NCI-H2107 (cell line): ENCODE measurements at regions not wholly inside any gene's neighbourhood (a gene's known extent, or its start where the extent isn't known, plus 50 kb on each side); places are given as distances from the start of the nearest gene placed in this dataset.
"Not testable (repeated sequence)": the region's sequence is repeated elsewhere in the genome, so short reads cannot be mapped to it uniquely, and the experiment has no call there.

Experiments used
- DNase-seq: peaks from one replicate; lab custom pipeline; 2025; lab: John Stamatoyannopoulos, UW

GRCh38 chr1:189646066-189646465, 831.6 kb downstream of the BRINP3 start:
- DNase-seq: no peak

GRCh38 chr1:189654906-189655305, 822.8 kb downstream of the BRINP3 start:
- no peak for DNase-seq

GRCh38 chr1:189656628-189657530, 820.8 kb downstream of the BRINP3 start:
- no peak for DNase-seq

DNA sequence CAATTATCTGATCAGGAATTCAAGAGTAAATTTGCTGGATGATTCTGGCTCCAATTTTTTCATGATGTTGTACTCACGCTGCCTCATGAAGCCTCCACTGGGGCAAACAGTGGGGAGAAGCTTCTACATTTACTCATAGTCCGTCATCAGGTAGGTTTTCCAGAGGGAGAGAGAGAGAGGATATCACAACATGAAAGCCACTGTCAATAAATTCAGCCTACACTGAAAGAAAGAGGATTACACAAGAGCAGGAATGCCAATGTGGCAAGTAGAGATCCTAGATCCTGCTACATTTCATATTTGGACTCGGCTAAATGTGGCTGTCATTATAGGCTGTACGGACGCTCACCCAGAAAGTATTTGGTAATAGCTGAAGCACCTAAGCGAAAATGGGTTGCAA, 819.9 kb downstream of the BRINP3 start:
- DNase-seq: no peak

DNA sequence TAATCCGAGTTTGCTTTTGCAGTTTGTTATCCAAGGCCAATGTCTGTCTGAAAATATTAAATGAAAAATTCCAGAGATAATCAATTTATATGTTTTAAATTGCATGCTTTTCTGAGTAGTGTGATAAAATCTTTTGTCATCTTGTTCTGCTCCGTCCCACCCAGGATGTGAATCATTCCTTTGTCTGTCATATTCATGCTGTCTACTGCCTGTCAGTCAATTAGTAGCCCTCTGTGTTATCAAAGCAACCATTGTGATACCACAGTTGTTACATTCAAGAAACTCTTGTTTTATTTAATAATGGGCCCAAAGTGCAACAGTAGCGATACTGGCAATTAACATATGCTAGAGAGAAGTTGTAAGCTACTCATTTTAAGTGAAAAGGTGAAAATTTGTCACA, 819.3 kb downstream of the BRINP3 start:
- no peak for DNase-seq

GRCh38 chr1:189659731-189660130, 817.9 kb downstream of the BRINP3 start:
- DNase-seq: no peak

DNA sequence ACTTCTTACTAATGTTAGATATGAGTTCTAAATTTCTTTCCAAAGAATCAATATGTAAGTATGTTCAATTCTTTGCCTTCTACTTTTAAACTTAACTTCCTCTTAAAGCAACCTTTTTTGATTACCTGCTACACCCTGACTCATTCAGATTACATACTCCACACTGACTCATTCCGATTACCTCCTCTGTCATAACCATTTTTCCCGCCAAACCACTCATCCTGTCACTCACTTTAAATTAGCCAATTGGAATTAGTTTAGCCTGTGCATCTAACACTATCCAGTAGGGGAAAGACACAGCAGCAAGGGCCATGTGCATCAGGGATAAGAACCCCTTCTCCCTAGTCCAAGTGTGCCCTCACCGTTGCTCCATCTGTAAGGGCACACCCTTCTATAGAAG, 815.5 kb downstream of the BRINP3 start:
- no peak for DNase-seq

DNA sequence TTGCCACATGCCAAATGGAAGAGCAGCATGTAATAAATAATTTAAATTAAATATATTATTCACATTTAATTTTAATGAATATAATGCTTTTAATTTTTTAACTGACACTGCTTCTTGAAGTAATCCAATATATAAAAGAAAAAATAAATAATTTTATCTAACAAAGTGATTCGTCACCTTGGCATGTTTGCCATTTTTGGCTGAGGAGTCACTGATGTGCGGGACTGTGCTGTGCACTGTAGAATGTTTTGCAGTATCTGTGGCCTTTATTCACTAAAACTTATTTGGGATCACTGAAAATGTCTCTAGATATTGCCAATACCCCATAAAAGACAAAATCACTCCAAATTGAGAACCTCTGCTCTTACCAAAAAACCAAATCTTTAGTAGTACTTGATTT, 807.8 kb downstream of the BRINP3 start:
- no peak for DNase-seq

- DNase-seq: peak; percentile 1
These were observed 804.4 kb downstream of the BRINP3 start for GRCh38 chr1:189673217-189673616.

GRCh38 chr1:189675712-189676244, 801.9 kb downstream of the BRINP3 start:
- DNase-seq: no peak

DNA sequence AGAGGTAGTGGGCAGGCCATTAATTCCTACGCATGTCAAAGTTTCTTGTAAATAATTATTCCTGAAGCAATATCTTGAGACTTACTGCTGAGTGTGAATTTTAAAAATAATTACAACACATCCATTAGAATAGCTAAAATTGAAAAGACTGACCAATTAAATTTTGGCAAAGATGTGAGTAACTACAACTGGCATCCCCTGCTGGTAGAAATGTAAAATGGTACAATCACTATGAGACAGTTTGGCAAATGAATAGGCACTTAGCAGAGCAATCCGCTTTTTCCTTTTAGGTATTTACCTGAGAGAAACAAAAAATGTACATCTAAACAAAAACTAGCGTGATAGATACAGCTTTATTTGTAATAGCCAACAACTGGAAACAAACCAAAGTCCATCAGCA, 798.9 kb downstream of the BRINP3 start:
- no peak for DNase-seq

DNA sequence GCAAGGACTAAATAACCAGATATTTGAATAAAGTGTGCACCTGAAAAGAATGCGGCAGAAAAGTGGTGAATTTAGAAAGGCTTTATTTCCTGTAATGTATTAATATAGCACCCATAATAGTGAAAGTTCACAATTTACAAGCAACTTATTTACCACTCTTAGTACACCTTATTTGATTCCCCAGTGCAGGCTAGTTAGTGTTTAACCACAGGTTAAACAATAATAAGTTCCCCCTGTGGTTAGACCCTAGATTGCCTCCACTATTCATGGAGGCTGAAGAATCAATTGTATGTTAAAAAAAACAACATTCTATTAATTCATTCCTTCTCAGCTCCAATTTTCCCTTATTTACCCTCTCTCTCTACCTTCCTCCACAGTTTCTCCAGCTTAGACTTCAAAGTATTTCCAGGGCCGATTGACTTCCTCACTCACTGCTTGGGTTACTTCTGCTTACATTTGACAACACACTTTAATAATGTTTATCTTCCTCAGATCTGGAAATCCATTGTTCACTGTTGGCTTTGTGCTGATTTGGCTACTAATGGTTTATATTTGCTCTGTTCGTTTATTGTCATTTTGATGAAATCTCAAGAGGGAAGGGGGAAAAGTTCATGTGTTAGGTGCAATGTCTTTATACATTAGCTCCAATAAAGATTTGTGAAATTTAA, 796.3 kb downstream of the BRINP3 start:
- DNase-seq: no peak

DNA sequence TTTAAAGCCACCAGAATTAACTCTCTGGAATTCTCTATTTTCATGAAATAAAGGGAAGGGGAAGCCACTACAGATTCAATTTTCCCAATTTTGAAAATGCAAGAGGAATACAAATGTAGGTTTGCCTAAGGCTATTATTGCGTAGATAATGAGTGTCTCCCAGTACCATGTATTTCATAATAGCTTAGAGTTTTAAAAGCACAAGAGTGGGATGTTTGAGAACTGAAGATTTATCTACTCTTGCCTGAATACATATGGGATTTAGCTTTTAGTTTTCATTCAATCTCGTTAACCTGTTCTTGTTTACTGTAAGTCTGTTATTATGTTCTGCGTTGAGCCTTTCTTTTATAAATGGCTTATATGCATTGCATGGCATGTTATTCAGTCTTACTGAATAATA, 795.1 kb downstream of the BRINP3 start:
- DNase-seq: no peak

DNA sequence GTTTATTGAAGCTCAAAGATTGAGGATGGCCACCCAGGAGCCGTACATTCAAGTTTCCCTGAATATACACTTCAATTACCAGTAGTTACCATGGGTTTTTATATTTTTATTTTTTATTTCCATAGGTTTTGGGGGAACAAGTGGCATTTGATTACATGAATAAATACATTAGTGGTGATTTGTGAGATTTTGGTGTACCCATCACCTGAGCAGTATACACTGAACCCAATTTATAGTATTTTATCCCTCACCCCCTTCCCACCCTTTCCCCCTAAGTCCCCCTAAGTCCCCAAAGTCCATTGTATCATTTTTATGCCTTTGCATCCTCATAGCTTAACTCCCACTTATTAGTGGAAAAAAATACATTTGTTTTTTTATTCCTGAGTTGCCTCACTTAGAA, 791.4 kb downstream of the BRINP3 start:
- no peak for DNase-seq

- no peak for DNase-seq
These were observed 784.5 kb downstream of the BRINP3 start for GRCh38 chr1:189693140-189693539.

GRCh38 chr1:189696297-189696696, 781.4 kb downstream of the BRINP3 start:
- DNase-seq: no peak

GRCh38 chr1:189697113-189697512, 780.6 kb downstream of the BRINP3 start:
- no peak for DNase-seq

DNA sequence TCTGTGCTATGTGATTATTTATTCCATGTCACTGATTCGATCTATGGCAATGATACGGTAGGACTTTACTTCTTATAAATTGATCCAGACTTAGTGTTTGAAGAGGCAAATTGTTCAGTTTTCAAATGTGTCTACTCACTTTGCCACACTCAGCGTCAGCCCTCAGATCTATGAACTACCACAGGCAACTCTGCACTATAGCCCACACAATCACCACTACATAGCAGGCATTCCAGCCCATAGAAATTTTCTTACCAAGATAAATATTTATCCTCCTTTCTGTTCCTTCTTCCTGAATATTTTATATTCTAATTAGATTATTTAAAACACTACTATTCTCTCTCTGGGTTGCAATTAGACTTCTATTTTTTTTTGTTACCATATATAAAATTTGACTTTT, 776.1 kb downstream of the BRINP3 start:
- no peak for DNase-seq

- DNase-seq: no peak
These were observed 771.1 kb downstream of the BRINP3 start for GRCh38 chr1:189706594-189706993.

DNA sequence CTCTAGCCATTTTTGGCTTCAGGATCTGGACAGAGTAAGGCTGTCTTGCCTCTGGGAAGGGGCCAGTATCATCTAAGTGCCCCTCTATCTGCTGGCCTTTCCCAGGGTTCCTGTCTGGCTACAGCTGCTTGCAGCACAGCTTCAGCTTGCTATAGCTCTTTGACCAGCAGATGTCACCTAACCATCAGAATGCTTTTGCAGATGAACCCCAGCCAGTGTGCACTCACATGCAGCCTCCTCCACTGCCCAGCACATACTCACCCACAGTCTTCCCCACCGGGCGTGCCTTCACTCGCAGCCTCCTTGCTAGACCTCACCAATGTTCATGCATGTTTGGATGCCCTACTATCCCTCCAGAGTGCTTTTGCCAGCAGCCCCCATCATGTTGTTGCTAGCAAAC, 769.0 kb downstream of the BRINP3 start:
- no peak for DNase-seq

GRCh38 chr1:189718147-189718795, 759.4 kb downstream of the BRINP3 start:
- not testable (repeated sequence) for DNase-seq

DNA sequence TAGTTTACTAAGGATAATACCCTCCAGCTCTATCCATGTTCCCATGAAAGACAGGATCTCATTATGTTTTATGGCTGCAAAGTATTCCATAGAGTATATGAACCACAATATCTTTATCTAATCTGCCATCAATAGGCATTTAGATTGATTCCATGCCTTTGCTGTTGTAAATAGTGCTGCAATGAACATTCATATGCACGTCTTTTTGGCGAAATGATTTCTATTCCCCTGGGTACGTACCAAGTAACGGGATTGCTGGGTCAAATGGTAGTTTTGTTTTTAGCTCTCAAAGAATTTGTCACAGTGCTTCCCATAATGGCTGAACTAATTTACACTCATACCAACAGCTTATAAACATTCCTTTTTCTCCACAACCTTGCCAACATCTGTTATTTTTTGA, 750.9 kb downstream of the BRINP3 start:
- no peak for DNase-seq

- DNase-seq: no peak
These were observed 726.4 kb downstream of the BRINP3 start for GRCh38 chr1:189751311-189751710.
